ENCODE measurements at regions not wholly inside any gene's neighbourhood (a gene's known extent, or its start where the extent isn't known, plus 50 kb on each side); places are given as distances from the start of the nearest gene placed in this dataset.

- no peaks in the 10 kb centered on the region for H3K27me3 ChIP-seq (ENCODE audit: control insufficient read depth in 1 of 2, insufficient read depth in 2 of 2, low read length in 2 of 2)
- no peak overlapping the region for H3K4me3 ChIP-seq (ENCODE audit: low read length)
- no peaks in the 10 kb centered on the region for H3K4me1 Mint-ChIP-seq (ENCODE audit: low read depth)
- H3K27ac ChIP-seq (ENCODE audit: low read depth in 1 of 2, low read length in 2 of 2) = no peak overlapping the region
- no peak for TF ChIP-seq CTCF (IDR thresholded peaks at IDR 0.05)
- no peaks in the 10 kb centered on the region for H3K36me3 ChIP-seq (ENCODE audit: insufficient read depth, low read length)
- DNase-seq (no peak), ATAC-seq (ENCODE audit: poor library complexity) (no peak)
- intact Hi-C loops (cut with DNase I, micrococcal nuclease) = no loop called here
- peaks cover 4% of the 10 kb centered on the region for H3K9me3 Mint-ChIP-seq
- H3K9me3 ChIP-seq (ENCODE audit: control insufficient read depth in 1 of 2, insufficient read depth in 1 of 2, low read length in 2 of 2) = no peaks in the 10 kb centered on the region
- no peaks in the 10 kb centered on the region for H3K4me1 ChIP-seq (ENCODE audit: insufficient read depth, low read length)
- CTCF ChIA-PET = no interaction called here
- POLR2A ChIA-PET = no interaction called here
- H3K27ac Mint-ChIP-seq = no peak overlapping the region
- no peaks in the 10 kb centered on the region for H3K36me3 Mint-ChIP-seq (ENCODE audit: low read depth)
- peaks cover 3% of the 10 kb centered on the region for H3K27me3 Mint-ChIP-seq
- no peak overlapping the region for H3K4me3 Mint-ChIP-seq
Observed at GRCh38 chr4:42729505-42730237, 72.8 kb upstream of the ATP8A1 start.

GRCh38 chr4:42724451-42724850 lies 67.5 kb upstream of the ATP8A1 start:
- TF ChIP-seq CTCF (IDR thresholded peaks at IDR 0.05) = no peak
- Mint-ChIP-seq H3K4me1 (ENCODE audit: low read depth) (no peaks in the 10 kb centered on the region), H3K36me3 (ENCODE audit: low read depth) (no peaks in the 10 kb centered on the region), H3K9me3 (peaks cover 6% of the 10 kb centered on the region), H3K27me3 (no peaks in the 10 kb centered on the region), H3K27ac (no peak overlapping the region), H3K4me3 (no peak overlapping the region)
- Histone ChIP-seq H3K4me1 (ENCODE audit: insufficient read depth, low read length) (no peaks in the 10 kb centered on the region), H3K4me3 (ENCODE audit: low read length) (no peak overlapping the region), H3K27me3 (ENCODE audit: control insufficient read depth in 1 of 2, insufficient read depth in 2 of 2, low read length in 2 of 2) (no peaks in the 10 kb centered on the region), H3K27ac (ENCODE audit: low read depth in 1 of 2, low read length in 2 of 2) (no peak overlapping the region), H3K9me3 (ENCODE audit: control insufficient read depth in 1 of 2, insufficient read depth in 1 of 2, low read length in 2 of 2) (no peaks in the 10 kb centered on the region), H3K36me3 (ENCODE audit: insufficient read depth, low read length) (no peaks in the 10 kb centered on the region)
- intact Hi-C loops (cut with DNase I, micrococcal nuclease) = no loop called here
- ATAC-seq (ENCODE audit: poor library complexity) (no peak), DNase-seq (no peak)
- ChIA-PET POLR2A (no interaction called here), CTCF (no interaction called here)

- ATAC-seq (ENCODE audit: poor library complexity) = no peak
- Mint-ChIP-seq H3K9me3 (peaks cover 4% of the 10 kb centered on the region), H3K4me3 (no peak overlapping the region), H3K36me3 (ENCODE audit: low read depth) (no peaks in the 10 kb centered on the region), H3K27ac (no peak overlapping the region), H3K4me1 (ENCODE audit: low read depth) (no peaks in the 10 kb centered on the region), H3K27me3 (no peaks in the 10 kb centered on the region)
- peaks cover 4% of the 10 kb centered on the region for H3K4me1 ChIP-seq (ENCODE audit: insufficient read depth, low read length)
- no peaks in the 10 kb centered on the region for H3K27me3 ChIP-seq (ENCODE audit: control insufficient read depth in 1 of 2, insufficient read depth in 2 of 2, low read length in 2 of 2)
- no peaks in the 10 kb centered on the region for H3K36me3 ChIP-seq (ENCODE audit: insufficient read depth, low read length)
- H3K9me3 ChIP-seq (ENCODE audit: control insufficient read depth in 1 of 2, insufficient read depth in 1 of 2, low read length in 2 of 2) = no peaks in the 10 kb centered on the region
- intact Hi-C loops (cut with DNase I, micrococcal nuclease) = no loop called here
- H3K27ac ChIP-seq (ENCODE audit: low read depth in 1 of 2, low read length in 2 of 2) = no peak overlapping the region
- no peak for DNase-seq
- POLR2A ChIA-PET = no interaction called here
- CTCF ChIA-PET = no interaction called here
- no peak for TF ChIP-seq CTCF (IDR thresholded peaks at IDR 0.05)
- no peak overlapping the region for H3K4me3 ChIP-seq (ENCODE audit: low read length)
Observed at GRCh38 chr4:42720533-42720932, 63.6 kb upstream of the ATP8A1 start.

All from CD4-positive, alpha-beta T cell (primary cell).